H1 (cell line): ENCODE measurements at regions not wholly inside any gene's neighbourhood (a gene's known extent, or its start where the extent isn't known, plus 50 kb on each side); places are given as distances from the start of the nearest gene placed in this dataset.

ENCODE experiments used
- CTCF ChIA-PET: fragments of 300-600 bp; sonication (Branson Sonifier 250); formaldehyde crosslinking; loops from one replicate; lab custom pipeline; 2021; ENCODE audit not compliant: partially characterized antibody; lab: Charles Lee
- POLR2A ChIA-PET: fragments of 300-600 bp; sonication (Branson Sonifier 250); formaldehyde crosslinking; loops from one replicate; lab custom pipeline; 2021; ENCODE audit warnings: inconsistent platforms; ENCODE audit not compliant: partially characterized antibody; lab: Charles Lee
- DNase-seq, 2 experiments: peaks; one replicate each; pipeline versions ENCODE4 v3.0.0 to v3.0.0-alpha.2; 2010 to 2022; ENCODE audit warnings: low spot score in 2 of 2, low read depth in 1 of 2, mixed read lengths in 1 of 2
- FAIRE-seq: peaks from 2 replicates; lab custom pipeline; 2011; peaks lifted over from hg19 to GRCh38; lab: Jason Lieb, UNC
- H2AFZ ChIP-seq: 2 replicates; pipeline ENCODE4 v1.8.1; 2012; ENCODE audit warnings: low read length, inconsistent platforms
- H2AK5ac ChIP-seq: 2 replicates; pipeline ENCODE4 v1.6.1; 2013; ENCODE audit warnings: low read depth, low read length
- H2BK120ac ChIP-seq: replicated peaks from 2 replicates; pipeline ENCODE3; 2013; ENCODE audit warnings: low read depth, low read length, inconsistent platforms
- H2BK12ac ChIP-seq: 2 replicates; pipeline ENCODE4 v1.6.1; 2013; ENCODE audit warnings: low read depth, low read length
- H2BK15ac ChIP-seq: 2 replicates; pipeline ENCODE4 v1.6.1; 2013; ENCODE audit warnings: low read length
- H2BK20ac ChIP-seq: 2 replicates; pipeline ENCODE4 v1.6.1; 2013; ENCODE audit warnings: low read length
- H2BK5ac ChIP-seq: 2 replicates; pipeline ENCODE4 v1.6.1; 2013; ENCODE audit warnings: low read depth, low read length
- H3K14ac ChIP-seq: 2 replicates; pipeline ENCODE4 v1.6.1; 2013; ENCODE audit warnings: inconsistent platforms; ENCODE audit not compliant: insufficient read length
- H3K18ac ChIP-seq: 2 replicates; pipeline ENCODE4 v1.6.1; 2013; ENCODE audit warnings: low read length; ENCODE audit errors: extremely low read depth
- H3K23ac ChIP-seq: 2 replicates; pipeline ENCODE4 v1.6.1; 2013; ENCODE audit warnings: inconsistent platforms; ENCODE audit not compliant: insufficient read length
- H3K23me2 ChIP-seq: 2 replicates; pipeline ENCODE4 v1.6.1; 2013; ENCODE audit warnings: low read depth, low read length
- H3K27ac ChIP-seq: 2 replicates; pipeline ENCODE4 v1.6.1; 2011; ENCODE audit warnings: low read depth, low read length, inconsistent platforms
- H3K27me3 ChIP-seq, 4 experiments: replicated peaks in 1 of 4; 1 replicate in 1 of 4; 2 replicates in 3 of 4; pipeline versions ENCODE4 v1.6.1 to v1.8.1; 2011 to 2013; ENCODE audit warnings: low read length in 3 of 4, mild to moderate bottlenecking in 3 of 4, inconsistent platforms in 2 of 4, mixed read lengths in 2 of 4, moderate library complexity in 1 of 4; ENCODE audit not compliant: control insufficient read depth in 3 of 4, insufficient read depth in 3 of 4; ENCODE audit errors: extremely low read depth in 1 of 4
- H3K36me3 ChIP-seq, 4 experiments: 2 replicates each; pipeline versions ENCODE4 v1.6.1 to v1.8.1; 2011 to 2013; ENCODE audit warnings: mild to moderate bottlenecking in 4 of 4, low read length in 3 of 4, moderate library complexity in 2 of 4, control low read depth in 1 of 4, inconsistent platforms in 1 of 4; ENCODE audit not compliant: insufficient read depth in 4 of 4, control insufficient read depth in 2 of 4
- H3K4ac ChIP-seq: replicated peaks from 2 replicates; pipeline ENCODE3; 2013; ENCODE audit warnings: low read length, low read depth, mixed read lengths, inconsistent platforms; ENCODE audit not compliant: insufficient read length
- H3K4me1 ChIP-seq, 4 experiments: replicated peaks in 1 of 4; 1 replicate in 1 of 4; 2 replicates in 3 of 4; pipeline versions ENCODE4 v1.6.1 to v1.8.1; 2011 to 2013; ENCODE audit warnings: low read length in 3 of 4, inconsistent platforms in 2 of 4, mixed read lengths in 1 of 4; ENCODE audit not compliant: insufficient read depth in 4 of 4, control insufficient read depth in 3 of 4
- H3K4me2 ChIP-seq, 2 experiments: 2 replicates each; pipeline versions ENCODE4 v1.6.1 to v1.8.1; 2011 to 2013; ENCODE audit warnings: low read depth in 2 of 2, low read length in 2 of 2, control low read depth in 1 of 2, inconsistent platforms in 1 of 2, mild to moderate bottlenecking in 1 of 2; ENCODE audit not compliant: insufficient read depth in 1 of 2
- H3K4me3 ChIP-seq, 4 experiments: fragments of 200-600, 300-600 bp in 1 of 4; sonication (generic), shearing (Covaris generic), sonication (Bioruptor Twin) in 1 of 4; 2 replicates each; pipeline versions ENCODE4 v1.5.1 to v1.8.1; 2011 to 2016; ENCODE audit warnings: low read length in 4 of 4, low read depth in 3 of 4, control low read depth in 2 of 4, inconsistent platforms in 2 of 4, mild to moderate bottlenecking in 2 of 4, mixed read lengths in 1 of 4, moderate library complexity in 1 of 4; ENCODE audit not compliant: insufficient read depth in 2 of 4; ENCODE audit errors: extremely low read depth in 1 of 4
- H3K56ac ChIP-seq: replicated peaks from 2 replicates; pipeline ENCODE3; 2013; ENCODE audit warnings: low read depth, mild to moderate bottlenecking, mixed read lengths, low read length, inconsistent platforms; ENCODE audit not compliant: insufficient read length
- H3K79me1 ChIP-seq: 2 replicates; pipeline ENCODE4 v1.6.1; 2013; ENCODE audit warnings: low read depth, low read length, control low read depth
- H3K79me2 ChIP-seq, 2 experiments: 2 replicates each; pipeline versions ENCODE4 v1.6.1 to v1.8.1; 2012 to 2013; ENCODE audit warnings: low read length in 2 of 2, mild to moderate bottlenecking in 2 of 2, inconsistent platforms in 1 of 2; ENCODE audit not compliant: insufficient read depth in 2 of 2, control insufficient read depth in 1 of 2
- H3K9ac ChIP-seq, 4 experiments: replicated peaks in 1 of 4; 1 replicate in 1 of 4; 2 replicates in 3 of 4; pipeline versions ENCODE4 v1.6.1 to v1.8.1; 2011 to 2013; ENCODE audit warnings: low read depth in 3 of 4, low read length in 3 of 4, control low read depth in 2 of 4, mild to moderate bottlenecking in 2 of 4, moderate library complexity in 2 of 4, inconsistent platforms in 1 of 4; ENCODE audit errors: extremely low read depth in 1 of 4
- H3K9me3 ChIP-seq, 2 experiments: 2 replicates each; pipeline versions ENCODE4 v1.6.1 to v1.8.1; 2012 to 2013; ENCODE audit warnings: mild to moderate bottlenecking in 2 of 2, moderate library complexity in 2 of 2, control low read depth in 1 of 2, inconsistent platforms in 1 of 2, low read depth in 1 of 2, low read length in 1 of 2, mixed read lengths in 1 of 2; ENCODE audit not compliant: insufficient read depth in 2 of 2
- H4K20me1 ChIP-seq, 2 experiments: replicated peaks in 1 of 2; 2 replicates each; pipeline versions ENCODE3 to v1.8.1; 2011 to 2013; ENCODE audit warnings: inconsistent platforms in 2 of 2, low read length in 2 of 2, mild to moderate bottlenecking in 1 of 2; ENCODE audit not compliant: insufficient read depth in 2 of 2, control insufficient read depth in 1 of 2
- H4K5ac ChIP-seq: 2 replicates; pipeline ENCODE4 v1.6.1; 2013; ENCODE audit warnings: low read length, low read depth, mixed read lengths, inconsistent platforms; ENCODE audit not compliant: insufficient read length
- H4K8ac ChIP-seq: 2 replicates; pipeline ENCODE4 v1.8.0; 2013; ENCODE audit warnings: mild to moderate bottlenecking, moderate library complexity, low read length, inconsistent platforms; ENCODE audit not compliant: insufficient read depth; ENCODE audit errors: extremely low read depth
- H4K91ac ChIP-seq: replicated peaks from 2 replicates; pipeline ENCODE3; 2013; ENCODE audit warnings: low read length, mixed read lengths, inconsistent platforms; ENCODE audit not compliant: insufficient read length
- WGBS, 2 experiments: shearing (Covaris generic) in 1 of 2; methylation state at CpG; one replicate each; pipeline versions ENCODE4 v1.1.6 to v1.1.7; 2013 to 2015; ENCODE audit warnings: low lambda C conversion rate in 2 of 2, mixed read lengths in 2 of 2, inconsistent platforms in 1 of 2, low coverage in 1 of 2, missing lambda C conversion rate in 1 of 2; ENCODE audit not compliant: insufficient replicate concordance in 2 of 2, insufficient coverage in 1 of 2, insufficient read length in 1 of 2; ENCODE audit errors: extremely low coverage in 1 of 2, missing lambda C conversion rate in 1 of 2; 5-methylcytosine and 5-hydroxymethylcytosine counted together
- TF ChIP-seq, protein P1 (sequence below): fragments of 300-600 bp; sonication (generic); IDR thresholded peaks from 2 replicates; pipeline ENCODE4 v1.7.1; 2012; ENCODE audit warnings: low read length, moderate library complexity, mild to moderate bottlenecking, inconsistent platforms; ENCODE audit not compliant: insufficient replicate concordance

DNA sequence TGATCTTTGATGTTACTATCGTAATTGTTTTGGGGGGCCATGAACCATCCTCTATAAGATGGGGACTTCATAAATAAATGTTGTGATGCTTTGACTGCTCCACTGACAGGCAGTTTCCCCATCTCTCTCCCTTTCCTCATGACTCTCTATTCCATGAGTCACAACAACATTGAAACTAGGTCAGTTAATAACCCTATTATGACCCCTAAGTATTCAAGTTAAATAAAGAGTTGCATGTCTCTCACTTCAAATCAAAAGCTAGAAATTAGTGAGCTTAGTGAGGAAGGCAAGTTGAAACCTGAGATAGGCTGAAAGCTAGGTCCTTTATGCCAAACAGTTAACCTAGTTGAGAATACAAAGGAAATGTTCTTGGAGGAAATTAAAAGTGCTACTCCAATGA, 491.0 kb downstream of the HAO1 start:
- Histone ChIP-seq H2BK120ac (no peak overlapping the region), H3K79me1 (no peaks in the 10 kb centered on the region), H3K18ac (no peak overlapping the region), H2BK12ac (no peak overlapping the region), H2BK5ac (no peak overlapping the region), H3K23ac (no peak overlapping the region), H4K5ac (no peak overlapping the region), H3K14ac (no peak overlapping the region), H3K56ac (no peak overlapping the region), H2BK15ac (no peak overlapping the region), H3K9ac (no peak overlapping the region), H4K91ac (no peak overlapping the region), H3K27ac (no peak overlapping the region), H2AFZ (no peak overlapping the region), H3K36me3 (no peaks in the 10 kb centered on the region), H3K27me3 (no peaks in the 10 kb centered on the region), H3K79me2 (no peaks in the 10 kb centered on the region), H3K23me2 (no peaks in the 10 kb centered on the region), H3K4me3 (no peak overlapping the region), H4K20me1 (no peaks in the 10 kb centered on the region), H3K4me2 (no peak overlapping the region), H3K4me1 (no peaks in the 10 kb centered on the region), H2AK5ac (no peak overlapping the region), H2BK20ac (no peak overlapping the region), H4K8ac (no peak overlapping the region), H3K4ac (no peak overlapping the region), H3K9me3 (no peaks in the 10 kb centered on the region)
- CTCF ChIA-PET = no interaction called here
- DNase-seq (no peak), FAIRE-seq (no peak)
- 91% methylated on average over 1 of the region's 1 CpG; no CpG with 5 or more reads in 1 of the 2 experiments for WGBS, 2 experiments
- POLR2A ChIA-PET = no interaction called here
- TF ChIP-seq, protein P1, sequence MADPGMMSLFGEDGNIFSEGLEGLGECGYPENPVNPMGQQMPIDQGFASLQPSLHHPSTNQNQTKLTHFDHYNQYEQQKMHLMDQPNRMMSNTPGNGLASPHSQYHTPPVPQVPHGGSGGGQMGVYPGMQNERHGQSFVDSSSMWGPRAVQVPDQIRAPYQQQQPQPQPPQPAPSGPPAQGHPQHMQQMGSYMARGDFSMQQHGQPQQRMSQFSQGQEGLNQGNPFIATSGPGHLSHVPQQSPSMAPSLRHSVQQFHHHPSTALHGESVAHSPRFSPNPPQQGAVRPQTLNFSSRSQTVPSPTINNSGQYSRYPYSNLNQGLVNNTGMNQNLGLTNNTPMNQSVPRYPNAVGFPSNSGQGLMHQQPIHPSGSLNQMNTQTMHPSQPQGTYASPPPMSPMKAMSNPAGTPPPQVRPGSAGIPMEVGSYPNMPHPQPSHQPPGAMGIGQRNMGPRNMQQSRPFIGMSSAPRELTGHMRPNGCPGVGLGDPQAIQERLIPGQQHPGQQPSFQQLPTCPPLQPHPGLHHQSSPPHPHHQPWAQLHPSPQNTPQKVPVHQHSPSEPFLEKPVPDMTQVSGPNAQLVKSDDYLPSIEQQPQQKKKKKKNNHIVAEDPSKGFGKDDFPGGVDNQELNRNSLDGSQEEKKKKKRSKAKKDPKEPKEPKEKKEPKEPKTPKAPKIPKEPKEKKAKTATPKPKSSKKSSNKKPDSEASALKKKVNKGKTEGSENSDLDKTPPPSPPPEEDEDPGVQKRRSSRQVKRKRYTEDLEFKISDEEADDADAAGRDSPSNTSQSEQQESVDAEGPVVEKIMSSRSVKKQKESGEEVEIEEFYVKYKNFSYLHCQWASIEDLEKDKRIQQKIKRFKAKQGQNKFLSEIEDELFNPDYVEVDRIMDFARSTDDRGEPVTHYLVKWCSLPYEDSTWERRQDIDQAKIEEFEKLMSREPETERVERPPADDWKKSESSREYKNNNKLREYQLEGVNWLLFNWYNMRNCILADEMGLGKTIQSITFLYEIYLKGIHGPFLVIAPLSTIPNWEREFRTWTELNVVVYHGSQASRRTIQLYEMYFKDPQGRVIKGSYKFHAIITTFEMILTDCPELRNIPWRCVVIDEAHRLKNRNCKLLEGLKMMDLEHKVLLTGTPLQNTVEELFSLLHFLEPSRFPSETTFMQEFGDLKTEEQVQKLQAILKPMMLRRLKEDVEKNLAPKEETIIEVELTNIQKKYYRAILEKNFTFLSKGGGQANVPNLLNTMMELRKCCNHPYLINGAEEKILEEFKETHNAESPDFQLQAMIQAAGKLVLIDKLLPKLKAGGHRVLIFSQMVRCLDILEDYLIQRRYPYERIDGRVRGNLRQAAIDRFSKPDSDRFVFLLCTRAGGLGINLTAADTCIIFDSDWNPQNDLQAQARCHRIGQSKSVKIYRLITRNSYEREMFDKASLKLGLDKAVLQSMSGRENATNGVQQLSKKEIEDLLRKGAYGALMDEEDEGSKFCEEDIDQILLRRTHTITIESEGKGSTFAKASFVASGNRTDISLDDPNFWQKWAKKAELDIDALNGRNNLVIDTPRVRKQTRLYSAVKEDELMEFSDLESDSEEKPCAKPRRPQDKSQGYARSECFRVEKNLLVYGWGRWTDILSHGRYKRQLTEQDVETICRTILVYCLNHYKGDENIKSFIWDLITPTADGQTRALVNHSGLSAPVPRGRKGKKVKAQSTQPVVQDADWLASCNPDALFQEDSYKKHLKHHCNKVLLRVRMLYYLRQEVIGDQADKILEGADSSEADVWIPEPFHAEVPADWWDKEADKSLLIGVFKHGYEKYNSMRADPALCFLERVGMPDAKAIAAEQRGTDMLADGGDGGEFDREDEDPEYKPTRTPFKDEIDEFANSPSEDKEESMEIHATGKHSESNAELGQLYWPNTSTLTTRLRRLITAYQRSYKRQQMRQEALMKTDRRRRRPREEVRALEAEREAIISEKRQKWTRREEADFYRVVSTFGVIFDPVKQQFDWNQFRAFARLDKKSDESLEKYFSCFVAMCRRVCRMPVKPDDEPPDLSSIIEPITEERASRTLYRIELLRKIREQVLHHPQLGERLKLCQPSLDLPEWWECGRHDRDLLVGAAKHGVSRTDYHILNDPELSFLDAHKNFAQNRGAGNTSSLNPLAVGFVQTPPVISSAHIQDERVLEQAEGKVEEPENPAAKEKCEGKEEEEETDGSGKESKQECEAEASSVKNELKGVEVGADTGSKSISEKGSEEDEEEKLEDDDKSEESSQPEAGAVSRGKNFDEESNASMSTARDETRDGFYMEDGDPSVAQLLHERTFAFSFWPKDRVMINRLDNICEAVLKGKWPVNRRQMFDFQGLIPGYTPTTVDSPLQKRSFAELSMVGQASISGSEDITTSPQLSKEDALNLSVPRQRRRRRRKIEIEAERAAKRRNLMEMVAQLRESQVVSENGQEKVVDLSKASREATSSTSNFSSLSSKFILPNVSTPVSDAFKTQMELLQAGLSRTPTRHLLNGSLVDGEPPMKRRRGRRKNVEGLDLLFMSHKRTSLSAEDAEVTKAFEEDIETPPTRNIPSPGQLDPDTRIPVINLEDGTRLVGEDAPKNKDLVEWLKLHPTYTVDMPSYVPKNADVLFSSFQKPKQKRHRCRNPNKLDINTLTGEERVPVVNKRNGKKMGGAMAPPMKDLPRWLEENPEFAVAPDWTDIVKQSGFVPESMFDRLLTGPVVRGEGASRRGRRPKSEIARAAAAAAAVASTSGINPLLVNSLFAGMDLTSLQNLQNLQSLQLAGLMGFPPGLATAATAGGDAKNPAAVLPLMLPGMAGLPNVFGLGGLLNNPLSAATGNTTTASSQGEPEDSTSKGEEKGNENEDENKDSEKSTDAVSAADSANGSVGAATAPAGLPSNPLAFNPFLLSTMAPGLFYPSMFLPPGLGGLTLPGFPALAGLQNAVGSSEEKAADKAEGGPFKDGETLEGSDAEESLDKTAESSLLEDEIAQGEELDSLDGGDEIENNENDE = no peak
